ENCODE measurements at regions not wholly inside any gene's neighbourhood (a gene's known extent, or its start where the extent isn't known, plus 50 kb on each side); places are given as distances from the start of the nearest gene placed in this dataset.

DNA sequence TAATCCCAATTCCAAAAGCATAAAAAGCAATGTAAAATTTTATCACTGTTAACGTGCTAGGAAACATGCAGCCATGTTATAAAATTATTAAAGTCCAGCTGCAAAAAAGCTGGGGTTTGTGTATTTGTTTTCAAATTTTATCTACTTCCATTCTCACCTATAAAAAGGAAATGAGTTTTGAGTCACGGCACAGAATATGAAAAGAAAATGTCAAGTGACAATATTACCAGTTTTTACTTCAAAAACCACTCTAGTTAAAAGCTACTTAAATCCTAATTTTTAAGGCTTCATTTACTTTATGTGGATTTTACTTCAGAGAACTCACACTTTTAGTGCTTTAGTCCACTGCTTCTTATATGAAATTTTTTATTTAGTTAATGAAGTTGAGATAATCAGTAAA lies 72.7 kb upstream of the IFNE start:
- H3K4ac ChIP-seq (ENCODE audit: low read depth, low read length): no peak overlapping the region
- no peaks in the 10 kb centered on the region for H3K79me1 ChIP-seq (ENCODE audit: insufficient read depth, low read depth, low read length, poor library complexity, severe bottlenecking)
- no peaks in the 10 kb centered on the region for H3K27me3 ChIP-seq (ENCODE audit: insufficient read depth, low read length)
- H3K9ac ChIP-seq (ENCODE audit: extremely low read depth, insufficient read length, low read length): no peak overlapping the region
- H2BK15ac ChIP-seq (ENCODE audit: low read depth, low read length): no peak overlapping the region
- H3K4me2 ChIP-seq (ENCODE audit: insufficient read depth, insufficient read length, low read length): no peak overlapping the region
- H4K91ac ChIP-seq (ENCODE audit: insufficient read length, low read depth, low read length): no peak overlapping the region
- H4K20me1 ChIP-seq (ENCODE audit: control insufficient read depth, insufficient read depth, insufficient read length): no peaks in the 10 kb centered on the region
- no peak overlapping the region for H2BK5ac ChIP-seq (ENCODE audit: insufficient read length, low read length)
- H3K4me3 Mint-ChIP-seq: no peak overlapping the region
- H4K8ac ChIP-seq (replicated peaks; ENCODE audit: insufficient read length, low read depth, low read length): no peak overlapping the region
- peaks cover 3% of the 10 kb centered on the region; the same call in 1 of the 2 replicates for H3K4me1 ChIP-seq (ENCODE audit: insufficient read depth, low read length)
- no peak overlapping the region for H4K5ac ChIP-seq (ENCODE audit: insufficient read length, low read depth, low read length)
- no peak overlapping the region for H2AFZ ChIP-seq (ENCODE audit: low read length)
- peaks cover 11% of the 10 kb centered on the region for H3K27me3 Mint-ChIP-seq (ENCODE audit: low read depth)
- H3K27ac Mint-ChIP-seq: no peak overlapping the region
- no peak overlapping the region for H3K56ac ChIP-seq (ENCODE audit: insufficient read length, low read depth, low read length)
- H2AK5ac ChIP-seq (ENCODE audit: insufficient read length, low read length): no peak overlapping the region
- DNase-seq: no peak
- H3K23ac ChIP-seq (ENCODE audit: insufficient read length, low read depth, low read length): no peak overlapping the region
- H2BK120ac ChIP-seq (ENCODE audit: low read depth, low read length, poor library complexity, severe bottlenecking): no peak overlapping the region
- H3K36me3 Mint-ChIP-seq (ENCODE audit: insufficient read depth in 1 of 3, low read depth in 3 of 3): no peaks in the 10 kb centered on the region; a peak in 1 of 7 replicates
- H3K4me1 Mint-ChIP-seq: peaks cover 21 to 36% of the 10 kb centered on the region in 2 experiments
- H3K27ac ChIP-seq (ENCODE audit: insufficient read length, low read depth, low read length): no peak overlapping the region
- TF ChIP-seq CTCF (conservative IDR thresholded peaks at IDR 0.05): no peak
- no peaks in the 10 kb centered on the region for H3K9me3 Mint-ChIP-seq
- no peak overlapping the region for H3T11ph ChIP-seq (ENCODE audit: low read length)
- H3K18ac ChIP-seq (ENCODE audit: insufficient read length, low read depth, low read length): no peak overlapping the region
- no peak overlapping the region for H2BK20ac ChIP-seq (ENCODE audit: low read depth, low read length, poor library complexity, severe bottlenecking)
- H3K79me2 ChIP-seq (ENCODE audit: insufficient read depth, low read length): no peaks in the 10 kb centered on the region; the same call in 1 of the 2 replicates
- H2BK12ac ChIP-seq (ENCODE audit: insufficient read length, low read depth, low read length): no peak overlapping the region
- no CpG with 5 or more reads among the region's 2 CpGs for WGBS (ENCODE audit: extremely low coverage, insufficient read length, low lambda C conversion rate)
- no peak overlapping the region for H3K14ac ChIP-seq (ENCODE audit: insufficient read depth, low read length)
- H3K9me3 ChIP-seq (ENCODE audit: control insufficient read depth, low read depth, low read length): no peaks in the 10 kb centered on the region
- H3K23me2 ChIP-seq (ENCODE audit: insufficient read length, low read depth, low read length, poor library complexity, severe bottlenecking): peaks cover 4% of the 10 kb centered on the region

All from H9 (cell line).